ENCODE measurements at regions not wholly inside any gene's neighbourhood (a gene's known extent, or its start where the extent isn't known, plus 50 kb on each side); places are given as distances from the start of the nearest gene placed in this dataset.

- Histone ChIP-seq H3K18ac (ENCODE audit: insufficient read length, low read depth, low read length) (no peak overlapping the region), H3T11ph (ENCODE audit: low read length) (no peak overlapping the region), H3K23me2 (ENCODE audit: insufficient read length, low read depth, low read length, poor library complexity, severe bottlenecking) (no peaks in the 10 kb centered on the region), H4K91ac (ENCODE audit: insufficient read length, low read depth, low read length) (no peak overlapping the region), H2BK12ac (ENCODE audit: insufficient read length, low read depth, low read length) (no peak overlapping the region), H3K56ac (ENCODE audit: insufficient read length, low read depth, low read length) (no peak overlapping the region), H2AFZ (ENCODE audit: low read length) (no peak overlapping the region), H3K27ac (ENCODE audit: insufficient read length, low read depth, low read length) (no peak overlapping the region), H3K79me1 (ENCODE audit: insufficient read depth, low read depth, low read length, poor library complexity, severe bottlenecking) (no peaks in the 10 kb centered on the region), H3K9ac (ENCODE audit: extremely low read depth, insufficient read length, low read length) (no peak overlapping the region), H3K14ac (ENCODE audit: insufficient read depth, low read length) (no peak overlapping the region), H2AK5ac (ENCODE audit: insufficient read length, low read length) (no peak overlapping the region), H3K23ac (ENCODE audit: insufficient read length, low read depth, low read length) (no peak overlapping the region), H4K5ac (ENCODE audit: insufficient read length, low read depth, low read length) (no peak overlapping the region), H3K79me2 (ENCODE audit: insufficient read depth, low read length) (no peaks in the 10 kb centered on the region), H3K9me3 (ENCODE audit: control insufficient read depth, low read depth, low read length) (no peaks in the 10 kb centered on the region), H3K27me3 (ENCODE audit: insufficient read depth, low read length) (no peaks in the 10 kb centered on the region), H4K8ac (replicated peaks; ENCODE audit: insufficient read length, low read depth, low read length) (no peak overlapping the region), H3K4me2 (ENCODE audit: insufficient read depth, insufficient read length, low read length) (no peak overlapping the region), H2BK5ac (ENCODE audit: insufficient read length, low read length) (no peak overlapping the region), H4K20me1 (ENCODE audit: control insufficient read depth, insufficient read depth, insufficient read length) (no peaks in the 10 kb centered on the region), H2BK120ac (ENCODE audit: low read depth, low read length, poor library complexity, severe bottlenecking) (no peak overlapping the region), H2BK15ac (ENCODE audit: low read depth, low read length) (no peak overlapping the region), H2BK20ac (ENCODE audit: low read depth, low read length, poor library complexity, severe bottlenecking) (no peak overlapping the region), H3K4me1 (ENCODE audit: insufficient read depth, low read length) (no peaks in the 10 kb centered on the region; the same call in 1 of the 2 replicates), H3K4ac (ENCODE audit: low read depth, low read length) (no peak overlapping the region)
- WGBS (ENCODE audit: extremely low coverage, insufficient read length, low lambda C conversion rate): no CpG with 5 or more reads among the region's 4 CpGs
- no peaks in the 10 kb centered on the region for H3K9me3 Mint-ChIP-seq
- H3K4me3 Mint-ChIP-seq: no peak overlapping the region
- DNase-seq: no peak
- peaks cover 4 to 8% of the 10 kb centered on the region in 2 experiments; a peak in 3 of 4 replicates for H3K4me1 Mint-ChIP-seq
- H3K27ac Mint-ChIP-seq: no peak overlapping the region
- TF ChIP-seq CTCF (conservative IDR thresholded peaks at IDR 0.05): no peak
- no peaks in the 10 kb centered on the region for H3K36me3 Mint-ChIP-seq (ENCODE audit: insufficient read depth in 1 of 3, low read depth in 3 of 3)
- no peaks in the 10 kb centered on the region for H3K27me3 Mint-ChIP-seq (ENCODE audit: low read depth)
These were observed 147.3 kb upstream of the SEMA6D start for GRCh38 chr15:47570044-47570443.

Data from H9 (cell line).